AG04450 (cell line): ENCODE measurements at regions not wholly inside any gene's neighbourhood (a gene's known extent, or its start where the extent isn't known, plus 50 kb on each side); places are given as distances from the start of the nearest gene placed in this dataset.

Experiments
- CTCF ChIA-PET: fragments of 300-600, 350-600 bp; formaldehyde crosslinking; extraction: SDS; loops from one replicate; lab custom pipeline; 2022; ENCODE audit warnings: antibody characterized with exemption, inconsistent platforms; lab: Charles Lee
- POLR2A ChIA-PET: fragments of 350-600 bp; formaldehyde crosslinking; extraction: SDS; loops from one replicate; lab custom pipeline; 2021; ENCODE audit warnings: antibody characterized with exemption, inconsistent platforms; lab: Yijun Ruan, JAX
- DNase-seq: peaks from one replicate; pipeline ENCODE4 v3.0.0-alpha.2; 2011; ENCODE audit warnings: low read depth, low spot score
- H3K27ac ChIP-seq: one replicate; pipeline ENCODE4 v1.5.1; 2012; ENCODE audit warnings: low read depth, low read length, control low read depth
- H3K27me3 ChIP-seq: one replicate; pipeline ENCODE4 v1.6.0; 2012; ENCODE audit warnings: low read length; ENCODE audit not compliant: control insufficient read depth, insufficient read depth
- H3K4me3 ChIP-seq: 2 replicates; pipeline ENCODE4 v1.5.1; 2011; ENCODE audit warnings: mild to moderate bottlenecking, low read depth, low read length, control low read depth
- H3K9me3 ChIP-seq: 2 replicates; pipeline ENCODE4 v1.5.1; 2012; ENCODE audit warnings: low read length; ENCODE audit not compliant: control insufficient read depth, insufficient read depth
- CTCF ChIP-seq: IDR thresholded peaks from 2 replicates; pipeline ENCODE4 v1.5.1; 2011; ENCODE audit warnings: low read depth, low read length, control low read depth, inconsistent platforms

GRCh38 chr13:28555096-28555495, 60.2 kb upstream of the FLT1 start:
- Histone ChIP-seq H3K27me3 (no peaks in the 10 kb centered on the region), H3K27ac (no peak overlapping the region), H3K4me3 (no peak overlapping the region), H3K9me3 (no peaks in the 10 kb centered on the region)
- DNase-seq = no peak
- ChIA-PET POLR2A (no interaction called here), CTCF (no interaction called here)
- no peak for TF ChIP-seq CTCF

GRCh38 chr13:28553971-28554370, 59.0 kb upstream of the FLT1 start:
- DNase-seq = no peak
- H3K27me3 ChIP-seq = no peaks in the 10 kb centered on the region
- no peak overlapping the region for H3K27ac ChIP-seq
- ChIA-PET CTCF (no interaction called here), POLR2A (no interaction called here)
- TF ChIP-seq CTCF = no peak
- H3K4me3 ChIP-seq = no peak overlapping the region
- H3K9me3 ChIP-seq = no peaks in the 10 kb centered on the region

GRCh38 chr13:28552288-28552687, 57.4 kb upstream of the FLT1 start:
- CTCF ChIA-PET = no interaction called here
- DNase-seq = no peak
- no peak for TF ChIP-seq CTCF
- POLR2A ChIA-PET = no interaction called here
- H3K27me3 ChIP-seq = no peaks in the 10 kb centered on the region
- no peaks in the 10 kb centered on the region for H3K9me3 ChIP-seq
- H3K27ac ChIP-seq = no peak overlapping the region
- no peak overlapping the region for H3K4me3 ChIP-seq

GRCh38 chr13:28551498-28551895, 56.6 kb upstream of the FLT1 start:
- H3K27ac ChIP-seq = no peak overlapping the region
- H3K9me3 ChIP-seq = no peaks in the 10 kb centered on the region
- no peak for TF ChIP-seq CTCF
- H3K27me3 ChIP-seq = no peaks in the 10 kb centered on the region
- POLR2A ChIA-PET = no interaction called here
- DNase-seq = no peak
- no peak overlapping the region for H3K4me3 ChIP-seq
- CTCF ChIA-PET = interaction anchor here (0.6 kb wide), 1 partner anchor 8 kb away, joined by 3 read pairs; no protein-coding TSS in a partner anchor

GRCh38 chr13:28550721-28551497, 56.0 kb upstream of the FLT1 start:
- no peak overlapping the region for H3K4me3 ChIP-seq
- H3K9me3 ChIP-seq = no peaks in the 10 kb centered on the region
- ChIA-PET CTCF (interaction anchor here (0.7 kb wide), 1 partner anchor 47 kb away, joined by 3 read pairs; no protein-coding TSS in a partner anchor), POLR2A (no interaction called here)
- TF ChIP-seq CTCF = no peak
- no peak overlapping the region for H3K27ac ChIP-seq
- no peak for DNase-seq
- no peaks in the 10 kb centered on the region for H3K27me3 ChIP-seq
